Neural progenitor cell (in vitro differentiated cells): ENCODE measurements at regions not wholly inside any gene's neighbourhood (a gene's known extent, or its start where the extent isn't known, plus 50 kb on each side); places are given as distances from the start of the nearest gene placed in this dataset.

ENCODE experiments used
- CTCF ChIP-seq: fragments of 200-600 bp; sonication (generic); IDR thresholded peaks from 2 replicates; pipeline ENCODE4 v1.5.1; 2017; ENCODE audit warnings: antibody characterized with exemption, mild to moderate bottlenecking
- EZH2 ChIP-seq: fragments of 200-600 bp; sonication (generic); IDR thresholded peaks from 2 replicates; pipeline ENCODE4 v1.6.1; 2017; ENCODE audit warnings: antibody characterized with exemption, mild to moderate bottlenecking, moderate library complexity

- TF ChIP-seq CTCF (no peak), EZH2 (no peak)
These were observed 96.0 kb upstream of the GSE1 start for GRCh38 chr16:85517154-85517553.
